Ishikawa (cell line): ENCODE measurements at regions not wholly inside any gene's neighbourhood (a gene's known extent, or its start where the extent isn't known, plus 50 kb on each side); places are given as distances from the start of the nearest gene placed in this dataset.

Experiments used
- CREB1 ChIP-seq: IDR thresholded peaks from 2 replicates; pipeline ENCODE4 v1.6.1; 2012; ENCODE audit warnings: low read depth
- EP300 ChIP-seq: IDR thresholded peaks from 2 replicates; pipeline ENCODE4 v1.6.1; 2012; ENCODE audit warnings: borderline replicate concordance
- FOXM1 ChIP-seq: IDR thresholded peaks from 2 replicates; pipeline ENCODE4 v1.6.1; 2012; ENCODE audit warnings: low read depth, borderline replicate concordance
- NFIC ChIP-seq: IDR thresholded peaks from 2 replicates; pipeline ENCODE4 v1.6.1; 2012
- TAF1 ChIP-seq: IDR thresholded peaks from 2 replicates; pipeline ENCODE4 v1.6.1; 2012; ENCODE audit warnings: low read depth, mild to moderate bottlenecking
- YY1 ChIP-seq: IDR thresholded peaks from 2 replicates; pipeline ENCODE4 v1.6.1; 2012; ENCODE audit warnings: low read depth
- TF ChIP-seq, protein P1 (sequence below): IDR thresholded peaks from 2 replicates; pipeline ENCODE4 v1.6.1; 2012
- TF ChIP-seq, protein P2 (sequence below): IDR thresholded peaks from 2 replicates; pipeline ENCODE4 v1.6.1; 2012; ENCODE audit warnings: low read depth, mild to moderate bottlenecking
- TF ChIP-seq, protein P3 (sequence below): IDR thresholded peaks from 2 replicates; pipeline ENCODE4 v1.6.1; 2012

DNA sequence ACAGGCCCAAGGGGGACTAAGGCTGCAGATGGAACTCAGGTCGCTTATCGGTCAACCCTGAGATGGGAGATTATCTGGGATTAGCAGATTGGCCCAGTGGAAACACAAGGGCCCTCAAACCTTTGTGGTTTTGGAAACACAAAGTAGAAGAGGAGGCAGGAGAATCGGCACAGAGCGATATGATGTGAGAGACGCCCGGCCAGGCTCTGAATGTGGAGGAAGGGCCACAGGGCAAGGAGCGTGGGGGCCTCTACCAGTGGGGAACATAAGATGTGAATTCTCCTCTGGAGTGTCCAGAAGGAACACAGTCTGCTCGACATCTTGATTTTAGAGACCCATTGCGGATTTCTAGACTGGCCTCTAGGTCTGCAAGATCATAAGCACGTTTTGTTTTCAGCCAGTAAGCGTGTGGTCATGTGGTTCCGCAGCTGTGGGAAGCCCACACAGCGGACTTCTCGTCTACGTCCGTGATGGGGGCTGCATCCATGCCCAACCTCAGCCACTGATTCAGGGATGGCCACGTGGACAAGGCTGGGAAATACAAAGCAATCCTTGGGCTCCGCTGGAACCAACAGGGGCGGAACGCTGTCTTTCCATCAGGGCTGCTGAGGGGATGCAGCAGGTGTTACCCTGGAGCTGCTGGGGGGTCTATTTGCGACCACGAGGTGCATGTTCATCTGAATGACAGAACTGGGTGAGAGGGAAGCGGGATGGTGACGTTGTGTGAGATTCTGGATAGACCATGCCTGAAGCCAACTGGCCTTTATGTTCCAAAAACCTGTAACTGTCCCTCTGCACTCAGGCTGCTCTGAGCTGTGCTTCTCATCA lies 127.6 kb upstream of the PMEPA1 start:
- TF ChIP-seq, protein P1, sequence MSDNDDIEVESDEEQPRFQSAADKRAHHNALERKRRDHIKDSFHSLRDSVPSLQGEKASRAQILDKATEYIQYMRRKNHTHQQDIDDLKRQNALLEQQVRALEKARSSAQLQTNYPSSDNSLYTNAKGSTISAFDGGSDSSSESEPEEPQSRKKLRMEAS: no peak
- TF ChIP-seq, protein P2, sequence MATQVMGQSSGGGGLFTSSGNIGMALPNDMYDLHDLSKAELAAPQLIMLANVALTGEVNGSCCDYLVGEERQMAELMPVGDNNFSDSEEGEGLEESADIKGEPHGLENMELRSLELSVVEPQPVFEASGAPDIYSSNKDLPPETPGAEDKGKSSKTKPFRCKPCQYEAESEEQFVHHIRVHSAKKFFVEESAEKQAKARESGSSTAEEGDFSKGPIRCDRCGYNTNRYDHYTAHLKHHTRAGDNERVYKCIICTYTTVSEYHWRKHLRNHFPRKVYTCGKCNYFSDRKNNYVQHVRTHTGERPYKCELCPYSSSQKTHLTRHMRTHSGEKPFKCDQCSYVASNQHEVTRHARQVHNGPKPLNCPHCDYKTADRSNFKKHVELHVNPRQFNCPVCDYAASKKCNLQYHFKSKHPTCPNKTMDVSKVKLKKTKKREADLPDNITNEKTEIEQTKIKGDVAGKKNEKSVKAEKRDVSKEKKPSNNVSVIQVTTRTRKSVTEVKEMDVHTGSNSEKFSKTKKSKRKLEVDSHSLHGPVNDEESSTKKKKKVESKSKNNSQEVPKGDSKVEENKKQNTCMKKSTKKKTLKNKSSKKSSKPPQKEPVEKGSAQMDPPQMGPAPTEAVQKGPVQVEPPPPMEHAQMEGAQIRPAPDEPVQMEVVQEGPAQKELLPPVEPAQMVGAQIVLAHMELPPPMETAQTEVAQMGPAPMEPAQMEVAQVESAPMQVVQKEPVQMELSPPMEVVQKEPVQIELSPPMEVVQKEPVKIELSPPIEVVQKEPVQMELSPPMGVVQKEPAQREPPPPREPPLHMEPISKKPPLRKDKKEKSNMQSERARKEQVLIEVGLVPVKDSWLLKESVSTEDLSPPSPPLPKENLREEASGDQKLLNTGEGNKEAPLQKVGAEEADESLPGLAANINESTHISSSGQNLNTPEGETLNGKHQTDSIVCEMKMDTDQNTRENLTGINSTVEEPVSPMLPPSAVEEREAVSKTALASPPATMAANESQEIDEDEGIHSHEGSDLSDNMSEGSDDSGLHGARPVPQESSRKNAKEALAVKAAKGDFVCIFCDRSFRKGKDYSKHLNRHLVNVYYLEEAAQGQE: no peak
- TF ChIP-seq TAF1 (no peak), NFIC (no peak), CREB1 (no peak), EP300 (no peak), FOXM1 (no peak), YY1 (no peak)
- TF ChIP-seq, protein P3, sequence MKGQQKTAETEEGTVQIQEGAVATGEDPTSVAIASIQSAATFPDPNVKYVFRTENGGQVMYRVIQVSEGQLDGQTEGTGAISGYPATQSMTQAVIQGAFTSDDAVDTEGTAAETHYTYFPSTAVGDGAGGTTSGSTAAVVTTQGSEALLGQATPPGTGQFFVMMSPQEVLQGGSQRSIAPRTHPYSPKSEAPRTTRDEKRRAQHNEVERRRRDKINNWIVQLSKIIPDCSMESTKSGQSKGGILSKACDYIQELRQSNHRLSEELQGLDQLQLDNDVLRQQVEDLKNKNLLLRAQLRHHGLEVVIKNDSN: no peak
